K562 (cell line): ENCODE measurements at regions not wholly inside any gene's neighbourhood (a gene's known extent, or its start where the extent isn't known, plus 50 kb on each side); places are given as distances from the start of the nearest gene placed in this dataset.

ENCODE experiments used
- ATAC-seq: fragments of 200-7000 bp; cut with Tn5 transposase; 3 replicates; pipeline ENCODE4 v1.9.1; 2020; ENCODE audit warnings: moderate library complexity
- BruUV-seq: library from RNA; stranded (reverse); fragments of 400-500 nt; replicated peaks from 2 replicates; lab custom pipeline; 2021; lab: Mats Ljungman, UMichigan
- CTCF ChIA-PET: fragments of 300-600 bp; formaldehyde crosslinking; extraction: SDS; loops from one replicate; lab custom pipeline; 2021; ENCODE audit warnings: low intra/inter-chr PET ratio; lab: Yijun Ruan, JAX
- POLR2A ChIA-PET: fragments of 300-600, 350-650 bp; sonication (Branson Sonifier 250); formaldehyde crosslinking; extraction: SDS; loops from one replicate; lab custom pipeline; 2021; ENCODE audit warnings: antibody characterized with exemption, inconsistent platforms; lab: Yijun Ruan, JAX
- DNase-seq, 4 experiments: peaks; one replicate each; pipeline versions ENCODE4 v3.0.0 to v3.0.0-alpha.2; 2011 to 2018; ENCODE audit warnings: low spot score in 3 of 4, mixed read lengths in 3 of 4; ENCODE audit errors: extremely low read depth in 1 of 4
- FAIRE-seq: peaks from 2 replicates; lab custom pipeline; 2011; peaks lifted over from hg19 to GRCh38; lab: Jason Lieb, UNC
- H2AFZ ChIP-seq: 2 replicates; pipeline ENCODE4 v1.6.0; 2011; ENCODE audit warnings: low read depth, low read length, control low read depth, inconsistent platforms
- H3K27ac ChIP-seq: fragments of 200-600 bp; 3 replicates; pipeline ENCODE4 v1.8.0; 2011; ENCODE audit warnings: low read depth, mild to moderate bottlenecking, control low read depth, inconsistent platforms, low read length, moderate library complexity, mixed read lengths; ENCODE audit errors: extremely low read depth
- H3K27me3 ChIP-seq, 2 experiments: fragments of 300-600 bp in 1 of 2; 2 replicates in 1 of 2; 3 replicates in 1 of 2; pipeline versions ENCODE4 v1.6.0 to v1.8.0; 2011; ENCODE audit warnings: inconsistent platforms in 2 of 2, low read length in 2 of 2, mild to moderate bottlenecking in 1 of 2, mixed read lengths in 1 of 2, moderate library complexity in 1 of 2; ENCODE audit not compliant: control insufficient read depth in 2 of 2, insufficient read depth in 2 of 2
- H3K36me3 ChIP-seq: fragments of 300-600 bp; 3 replicates; pipeline ENCODE4 v1.8.0; 2011; ENCODE audit warnings: mild to moderate bottlenecking, low read length, inconsistent platforms; ENCODE audit not compliant: control insufficient read depth, insufficient read depth
- H3K4me1 ChIP-seq, 2 experiments: fragments of 200-600 bp in 1 of 2; replicated peaks in 1 of 2; 2 replicates in 1 of 2; 3 replicates in 1 of 2; pipeline versions ENCODE4 v1.5.1 to v1.8.0; 2011; ENCODE audit warnings: inconsistent platforms in 2 of 2, low read length in 2 of 2, mild to moderate bottlenecking in 1 of 2, mixed read lengths in 1 of 2, moderate library complexity in 1 of 2; ENCODE audit not compliant: control insufficient read depth in 2 of 2, insufficient read depth in 2 of 2
- H3K4me2 ChIP-seq: 2 replicates; pipeline ENCODE4 v1.6.1; 2011; ENCODE audit warnings: low read length, control low read depth, inconsistent platforms, mixed read lengths; ENCODE audit not compliant: insufficient read depth
- H3K4me3 ChIP-seq: fragments of 200-600 bp; sonication (generic), shearing (Covaris generic); 2 replicates; pipeline ENCODE4 v1.5.1; 2016; ENCODE audit warnings: control low read depth, inconsistent platforms
- H3K79me2 ChIP-seq: fragments of 200-600 bp; 3 replicates; pipeline ENCODE4 v1.8.0; 2011; ENCODE audit warnings: low read length, inconsistent platforms; ENCODE audit not compliant: control insufficient read depth, insufficient read depth
- H3K9ac ChIP-seq, 2 experiments: 2 replicates each; pipeline versions ENCODE4 v1.6.0 to v1.6.1; 2011; ENCODE audit warnings: low read depth in 2 of 2, low read length in 2 of 2, control low read depth in 1 of 2, inconsistent platforms in 1 of 2, mild to moderate bottlenecking in 1 of 2, mixed read lengths in 1 of 2; ENCODE audit not compliant: insufficient read depth in 1 of 2
- H3K9me1 ChIP-seq: one replicate; pipeline ENCODE4 v1.6.0; 2011; ENCODE audit warnings: inconsistent platforms, mild to moderate bottlenecking, low read length, moderate library complexity; ENCODE audit not compliant: control insufficient read depth, insufficient read depth
- H3K9me3 ChIP-seq: replicated peaks from 2 replicates; pipeline ENCODE4 v1.5.1; 2011; ENCODE audit warnings: low read depth, low read length, inconsistent platforms; ENCODE audit not compliant: control insufficient read depth, insufficient read depth
- H4K20me1 ChIP-seq: replicated peaks from 2 replicates; pipeline ENCODE4 v1.6.1; 2011; ENCODE audit warnings: low read length, inconsistent platforms, mixed read lengths; ENCODE audit not compliant: control insufficient read depth, insufficient read depth
- KDM5B ChIP-seq: fragments of 200-600 bp; sonication (generic); IDR thresholded peaks from 2 replicates; pipeline ENCODE4 v1.6.1; 2012; ENCODE audit warnings: low read depth, mild to moderate bottlenecking, moderate library complexity, low read length, control low read depth, inconsistent platforms; ENCODE audit not compliant: insufficient replicate concordance
- ZNF212 ChIP-seq: fragments of 450-650 bp; formaldehyde crosslinking; IDR thresholded peaks from 2 replicates; pipeline ENCODE4 v1.4.0; 2020; ENCODE audit warnings: mild to moderate bottlenecking
- WGBS: fragments of 100-300 bp; shearing (Covaris generic); methylation state at CpG from one replicate; pipeline ENCODE4 v1.1.6; 2016; ENCODE audit warnings: low coverage, mixed read lengths; ENCODE audit not compliant: insufficient coverage; ENCODE audit errors: missing lambda C conversion rate; 5-methylcytosine and 5-hydroxymethylcytosine counted together
- in situ Hi-C: fragments of 300-500 bp; cut with MboI; formaldehyde crosslinking; loops from 4 replicates; pipeline ENCODE4 v1.15.0; 2018; ENCODE audit warnings: inconsistent platforms, mixed read lengths
- intact Hi-C: fragments of 100-400 bp; cut with micrococcal nuclease; formaldehyde crosslinking; loops from 2 replicates; pipeline ENCODE4 v1.14.2; 2022
- TF ChIP-seq, protein P1 (sequence below), 2 experiments: fragments of 450-650 bp in 1 of 2; sonication (generic) in 1 of 2; formaldehyde crosslinking in 1 of 2; IDR thresholded peaks; 2 replicates each; pipeline versions ENCODE4 v1.7.1 to v1.9.0; 2016 to 2022; ENCODE audit warnings: inconsistent platforms in 1 of 2, mild to moderate bottlenecking in 1 of 2, missing genetic modification reagents in 1 of 2
- TF ChIP-seq, protein P2 (sequence below), 2 experiments: fragments of 450-650 bp in 1 of 2; sonication (generic) in 1 of 2; formaldehyde crosslinking in 1 of 2; IDR thresholded peaks in 1 of 2; conservative IDR thresholded peaks in 1 of 2; 2 replicates each; pipeline versions ENCODE4 v1.6.1 to v1.8.1; 2016 to 2023; ENCODE audit warnings: mild to moderate bottlenecking in 2 of 2, moderate library complexity in 2 of 2, inconsistent platforms in 1 of 2, missing genetic modification reagents in 1 of 2

DNA sequence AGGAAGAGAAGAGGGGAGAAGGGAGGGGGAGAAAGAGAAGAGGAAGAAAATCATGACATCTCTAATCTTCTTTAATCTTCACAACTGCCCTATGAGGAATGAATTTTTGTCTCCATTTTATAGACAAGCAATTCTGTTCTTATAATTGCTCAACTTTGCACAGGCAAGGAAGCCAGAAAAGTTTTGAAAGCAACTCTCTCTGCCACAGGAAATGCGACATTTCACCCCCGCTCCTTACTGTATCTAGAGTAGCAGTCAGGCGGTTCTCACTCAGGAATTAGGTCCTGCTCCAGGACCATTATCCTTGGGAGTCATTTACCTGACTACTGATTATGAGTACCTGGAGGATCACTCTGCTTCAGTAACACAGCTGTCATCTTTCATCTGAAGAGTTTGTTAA, 69.2 kb upstream of the FAM9A start:
- no TSS peak for BruUV-seq
- intact Hi-C loops (no loop called here), in situ Hi-C loops (no loop called here)
- CTCF ChIA-PET = no interaction called here
- DNase-seq (no peak), ATAC-seq (no peak), FAIRE-seq (no peak)
- H3K4me2 ChIP-seq = no peak overlapping the region
- no peak overlapping the region for H3K27ac ChIP-seq
- no peaks in the 10 kb centered on the region for H3K27me3 ChIP-seq
- POLR2A ChIA-PET = no interaction called here
- no peaks in the 10 kb centered on the region for H3K9me3 ChIP-seq
- H3K9me1 ChIP-seq = no peaks in the 10 kb centered on the region
- no peak overlapping the region for H3K9ac ChIP-seq
- H4K20me1 ChIP-seq = no peaks in the 10 kb centered on the region
- no peaks in the 10 kb centered on the region for H3K79me2 ChIP-seq
- WGBS = 0% methylated on average over 3 of the region's 3 CpGs
- no peak overlapping the region for H3K4me3 ChIP-seq
- no peaks in the 10 kb centered on the region for H3K36me3 ChIP-seq
- H3K4me1 ChIP-seq = no peaks in the 10 kb centered on the region
- TF ChIP-seq, protein P1, sequence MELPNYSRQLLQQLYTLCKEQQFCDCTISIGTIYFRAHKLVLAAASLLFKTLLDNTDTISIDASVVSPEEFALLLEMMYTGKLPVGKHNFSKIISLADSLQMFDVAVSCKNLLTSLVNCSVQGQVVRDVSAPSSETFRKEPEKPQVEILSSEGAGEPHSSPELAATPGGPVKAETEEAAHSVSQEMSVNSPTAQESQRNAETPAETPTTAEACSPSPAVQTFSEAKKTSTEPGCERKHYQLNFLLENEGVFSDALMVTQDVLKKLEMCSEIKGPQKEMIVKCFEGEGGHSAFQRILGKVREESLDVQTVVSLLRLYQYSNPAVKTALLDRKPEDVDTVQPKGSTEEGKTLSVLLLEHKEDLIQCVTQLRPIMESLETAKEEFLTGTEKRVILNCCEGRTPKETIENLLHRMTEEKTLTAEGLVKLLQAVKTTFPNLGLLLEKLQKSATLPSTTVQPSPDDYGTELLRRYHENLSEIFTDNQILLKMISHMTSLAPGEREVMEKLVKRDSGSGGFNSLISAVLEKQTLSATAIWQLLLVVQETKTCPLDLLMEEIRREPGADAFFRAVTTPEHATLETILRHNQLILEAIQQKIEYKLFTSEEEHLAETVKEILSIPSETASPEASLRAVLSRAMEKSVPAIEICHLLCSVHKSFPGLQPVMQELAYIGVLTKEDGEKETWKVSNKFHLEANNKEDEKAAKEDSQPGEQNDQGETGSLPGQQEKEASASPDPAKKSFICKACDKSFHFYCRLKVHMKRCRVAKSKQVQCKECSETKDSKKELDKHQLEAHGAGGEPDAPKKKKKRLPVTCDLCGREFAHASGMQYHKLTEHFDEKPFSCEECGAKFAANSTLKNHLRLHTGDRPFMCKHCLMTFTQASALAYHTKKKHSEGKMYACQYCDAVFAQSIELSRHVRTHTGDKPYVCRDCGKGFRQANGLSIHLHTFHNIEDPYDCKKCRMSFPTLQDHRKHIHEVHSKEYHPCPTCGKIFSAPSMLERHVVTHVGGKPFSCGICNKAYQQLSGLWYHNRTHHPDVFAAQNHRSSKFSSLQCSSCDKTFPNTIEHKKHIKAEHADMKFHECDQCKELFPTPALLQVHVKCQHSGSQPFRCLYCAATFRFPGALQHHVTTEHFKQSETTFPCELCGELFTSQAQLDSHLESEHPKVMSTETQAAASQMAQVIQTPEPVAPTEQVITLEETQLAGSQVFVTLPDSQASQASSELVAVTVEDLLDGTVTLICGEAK (IDR thresholded peaks at IDR 0.05) = no peak
- TF ChIP-seq, protein P1 (CRISPR knock-in tag; IDR thresholded peaks at IDR 0.05) = no peak
- TF ChIP-seq ZNF212 (CRISPR knock-in tag) (no peak), KDM5B (no peak)
- TF ChIP-seq, protein P2, sequence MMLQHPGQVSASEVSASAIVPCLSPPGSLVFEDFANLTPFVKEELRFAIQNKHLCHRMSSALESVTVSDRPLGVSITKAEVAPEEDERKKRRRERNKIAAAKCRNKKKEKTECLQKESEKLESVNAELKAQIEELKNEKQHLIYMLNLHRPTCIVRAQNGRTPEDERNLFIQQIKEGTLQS (IDR thresholded peaks at IDR 0.05) = no peak
- TF ChIP-seq, protein P2 (CRISPR knock-in tag; conservative IDR thresholded peaks at IDR 0.05) = no peak
- H2AFZ ChIP-seq = no peak overlapping the region
